ENCODE measurements at regions not wholly inside any gene's neighbourhood (a gene's known extent, or its start where the extent isn't known, plus 50 kb on each side); places are given as distances from the start of the nearest gene placed in this dataset.

DNA sequence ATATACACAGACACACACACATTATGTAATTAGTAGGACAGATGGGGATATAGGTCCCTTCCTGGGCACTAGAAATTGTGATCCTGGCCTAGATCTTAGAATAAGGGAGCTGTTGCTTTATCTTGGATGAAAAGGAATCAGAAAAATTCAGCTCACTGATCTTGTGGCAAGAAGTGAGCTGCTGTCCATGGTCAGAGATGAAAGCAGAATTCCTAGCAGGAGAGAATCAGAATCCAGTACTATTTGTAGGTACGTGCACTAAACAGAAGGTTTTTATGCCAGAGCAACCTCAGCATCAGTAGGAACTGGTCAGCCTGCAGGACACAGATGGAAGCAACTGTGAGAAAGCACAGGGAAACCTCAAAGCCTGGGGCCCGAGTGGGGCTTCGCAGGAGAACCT lies 549.2 kb upstream of the POM121L12 start:
- DNase-seq (ENCODE audit: low read depth), result no peak

DNA sequence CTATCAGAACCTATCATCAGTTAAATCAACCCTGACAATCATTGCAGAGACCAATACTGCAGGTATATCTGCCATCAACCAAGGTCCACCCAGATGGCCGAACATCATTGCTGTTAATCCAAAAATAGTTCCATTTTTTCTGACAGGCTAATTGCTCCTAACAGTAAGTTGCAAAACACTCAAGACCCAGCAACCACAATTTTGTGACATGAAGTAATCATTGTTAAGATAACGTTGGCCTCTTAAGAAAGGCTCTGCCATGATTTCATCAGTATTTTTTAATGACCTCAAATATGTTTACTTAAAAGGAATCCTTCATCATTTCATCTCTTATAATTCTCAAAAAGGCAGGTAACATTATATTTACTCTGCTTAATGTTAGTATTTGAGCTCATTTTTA lies 553.4 kb upstream of the POM121L12 start:
- no peak for DNase-seq (ENCODE audit: low read depth)

DNA sequence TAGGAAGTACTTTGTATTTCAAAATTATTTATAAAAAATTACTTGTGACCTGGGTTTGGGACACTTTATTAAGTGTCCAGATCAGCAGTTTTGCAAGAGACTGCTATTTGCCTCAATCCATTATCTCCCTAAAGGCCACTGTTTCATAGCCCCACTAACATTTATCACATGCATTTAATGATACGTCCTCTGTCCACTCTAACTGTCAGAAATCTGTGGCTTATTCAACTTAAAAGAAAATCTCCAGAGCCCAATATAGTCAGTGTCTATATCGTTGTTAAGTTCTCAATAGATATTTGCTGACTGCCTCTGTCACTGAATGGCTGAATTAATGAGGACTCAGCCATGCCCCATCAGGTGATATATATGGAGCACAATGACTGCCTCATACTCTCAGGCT lies 553.9 kb upstream of the POM121L12 start:
- DNase-seq (ENCODE audit: low read depth), result no peak

DNA sequence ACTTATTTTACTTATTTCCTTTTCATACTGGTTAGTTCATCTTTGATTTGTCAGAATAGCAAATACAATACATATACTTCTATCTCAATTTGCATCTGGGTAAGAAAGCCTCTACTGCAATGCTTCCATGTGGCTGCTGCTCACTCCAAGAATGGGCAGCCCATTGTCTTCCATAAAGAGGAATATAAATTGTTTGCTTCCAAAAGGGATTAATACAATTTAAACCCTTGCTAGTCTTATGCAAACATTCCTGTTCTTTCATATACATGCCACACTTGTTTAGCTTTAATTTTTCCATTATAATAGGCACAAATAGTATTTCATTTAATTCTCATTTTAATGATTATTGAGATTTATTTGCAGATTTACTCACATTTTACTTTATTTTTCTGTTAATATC lies 555.4 kb upstream of the POM121L12 start:
- no peak for DNase-seq (ENCODE audit: low read depth)

DNA sequence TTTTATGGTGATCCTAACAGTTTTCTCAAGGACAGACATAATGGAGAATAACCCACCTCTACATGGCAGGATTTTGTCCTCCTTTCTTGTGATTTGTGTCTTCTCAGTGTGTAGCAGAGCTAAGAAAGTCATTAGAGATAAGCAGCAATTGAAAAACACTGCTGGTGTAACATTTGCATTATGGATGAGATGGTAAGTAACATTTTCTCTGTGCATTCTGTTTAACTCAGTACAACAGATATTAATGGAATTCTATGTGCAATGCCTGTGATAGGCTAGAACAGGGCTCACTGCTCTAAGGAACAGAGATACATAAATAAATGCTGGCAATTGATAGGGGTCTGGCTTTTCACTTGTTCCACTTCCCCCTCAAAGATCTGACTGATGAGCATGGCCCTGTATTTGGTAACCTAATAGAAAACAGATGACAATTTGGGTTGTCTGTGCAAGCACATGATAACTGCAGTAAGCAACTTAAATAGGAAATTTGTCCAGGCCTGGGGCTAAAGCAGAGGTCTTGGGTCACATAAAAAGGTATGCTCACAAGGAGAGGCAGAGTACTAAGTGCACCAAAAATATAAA lies 560.3 kb upstream of the POM121L12 start:
- DNase-seq (ENCODE audit: low read depth), result no peak

DNA sequence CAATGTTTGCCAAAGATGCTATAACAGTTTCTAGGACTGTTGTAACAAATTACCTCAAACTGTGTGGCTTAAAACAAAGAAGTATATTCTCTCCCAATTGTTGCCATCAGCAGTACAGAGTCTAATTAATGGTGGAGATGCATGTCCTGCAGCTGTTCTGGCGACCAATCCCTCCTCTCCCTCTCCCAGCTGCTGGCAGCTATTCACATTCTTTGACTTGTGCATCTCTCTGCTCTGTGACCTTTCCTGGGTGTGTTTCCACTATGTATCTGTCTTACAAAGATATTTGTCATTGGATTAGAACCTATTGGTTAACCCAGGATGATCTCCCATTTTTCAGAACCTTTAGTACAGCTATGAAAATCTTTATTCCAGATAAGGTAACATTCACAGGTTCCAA lies 561.7 kb upstream of the POM121L12 start:
- no peak for DNase-seq (ENCODE audit: low read depth)

GRCh38 chr7:52472006-52472620 lies 563.3 kb upstream of the POM121L12 start:
- DNase-seq (ENCODE audit: low read depth), result no peak

GRCh38 chr7:52465216-52465615 lies 570.2 kb upstream of the POM121L12 start:
- no peak for DNase-seq (ENCODE audit: low read depth)

GRCh38 chr7:52463341-52463740 lies 572.1 kb upstream of the POM121L12 start:
- no peak for DNase-seq (ENCODE audit: low read depth)

- no peak for DNase-seq (ENCODE audit: low read depth)
Observed at GRCh38 chr7:52462474-52462873, 573.0 kb upstream of the POM121L12 start.

DNA sequence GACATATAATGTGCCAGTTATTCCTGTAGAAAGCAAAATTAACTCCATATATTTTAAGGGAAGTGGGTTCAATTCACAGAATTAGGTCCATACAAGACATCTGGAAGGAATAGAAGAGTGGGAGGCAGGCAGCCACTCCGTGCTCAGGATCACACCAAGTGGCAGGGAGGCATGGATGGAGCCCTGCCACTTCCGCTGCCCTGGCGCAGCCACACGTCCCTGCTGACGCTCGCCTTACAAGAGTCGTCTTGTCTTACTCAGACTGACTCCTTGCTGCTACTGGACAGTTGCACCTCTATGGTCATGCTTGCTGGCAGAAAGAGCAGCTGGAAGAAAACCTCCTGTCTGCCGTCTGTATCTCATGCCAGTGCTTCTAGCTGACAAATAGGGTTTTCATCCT lies 579.9 kb upstream of the POM121L12 start:
- no peak for DNase-seq (ENCODE audit: low read depth)

- DNase-seq (ENCODE audit: low read depth), result no peak
Observed at GRCh38 chr7:52450816-52451215, 584.6 kb upstream of the POM121L12 start.

DNA sequence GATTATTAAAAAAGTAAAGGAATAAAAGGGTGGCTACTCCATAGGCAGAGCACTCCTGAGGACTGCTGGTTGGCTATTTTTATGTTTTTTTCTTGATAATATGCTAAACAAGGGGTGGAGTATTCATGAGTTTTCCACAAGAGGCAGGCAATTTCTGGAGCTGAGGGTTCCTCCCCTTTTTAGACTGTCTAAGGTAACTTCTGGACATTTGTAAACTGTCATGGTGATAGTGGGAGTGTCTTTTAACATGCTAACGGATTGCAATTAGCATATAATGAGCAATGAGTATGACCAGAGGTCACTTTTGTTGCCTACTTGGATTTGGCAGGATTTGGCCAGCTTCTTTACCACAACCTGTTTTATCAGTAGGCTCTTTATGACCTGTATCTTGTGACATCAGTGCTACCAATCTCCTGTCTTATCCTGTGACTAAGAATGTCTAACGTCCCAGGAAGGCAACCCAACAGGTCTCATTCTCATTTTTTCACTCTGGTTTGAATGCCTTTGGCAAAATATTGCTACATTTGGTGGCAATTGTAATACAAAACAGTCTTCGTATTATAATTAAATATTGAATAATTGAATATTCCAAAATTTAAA lies 587.8 kb upstream of the POM121L12 start:
- DNase-seq (ENCODE audit: low read depth), result no peak

GRCh38 chr7:52436278-52436677 lies 599.2 kb upstream of the POM121L12 start:
- DNase-seq (ENCODE audit: low read depth), result no peak

GRCh38 chr7:52431082-52431815 lies 604.2 kb upstream of the POM121L12 start:
- no peak for DNase-seq (ENCODE audit: low read depth)

GRCh38 chr7:52423251-52423650 lies 612.2 kb upstream of the POM121L12 start:
- DNase-seq (ENCODE audit: low read depth), result no peak

- no peak for DNase-seq (ENCODE audit: low read depth)
Observed at GRCh38 chr7:52413051-52413450, 622.4 kb upstream of the POM121L12 start.

DNA sequence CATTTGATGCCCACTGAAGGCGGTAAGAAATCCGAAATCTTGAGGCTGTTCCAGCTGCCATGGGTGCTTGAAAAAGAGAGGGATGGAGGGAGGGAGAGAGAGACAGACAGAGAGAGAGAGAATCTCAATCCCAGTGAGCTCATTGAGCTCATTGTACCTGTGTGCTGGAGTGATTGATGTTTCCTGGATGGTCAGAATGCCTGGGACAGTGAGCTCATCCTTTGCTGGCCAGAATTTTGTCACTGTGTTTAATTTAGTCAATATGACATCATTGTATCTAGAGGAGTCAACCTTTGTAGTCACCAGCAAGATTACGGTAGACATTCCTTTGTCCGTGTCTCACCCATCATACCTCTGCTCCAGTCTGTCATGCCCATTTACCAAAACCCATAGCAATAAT lies 625.4 kb upstream of the POM121L12 start:
- no peak for DNase-seq (ENCODE audit: low read depth)

DNA sequence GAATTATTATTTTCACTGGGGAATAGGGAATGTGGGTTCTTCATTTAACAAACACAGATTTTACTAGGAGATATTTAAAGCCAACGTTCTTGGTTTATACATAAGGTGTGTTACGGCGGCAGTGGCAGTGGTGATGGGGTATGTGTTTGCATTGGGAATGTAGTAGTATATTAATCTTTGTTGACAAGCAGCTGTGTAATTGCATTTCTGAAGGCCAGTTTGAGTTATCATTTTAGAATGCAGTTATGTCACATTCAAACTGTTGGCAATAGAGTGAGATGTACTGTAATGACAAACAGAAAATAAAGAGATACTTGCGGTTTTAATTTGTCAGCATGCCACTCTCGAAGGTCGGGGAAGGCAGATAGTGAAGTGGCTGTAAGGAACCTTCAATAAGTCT lies 628.6 kb upstream of the POM121L12 start:
- DNase-seq (ENCODE audit: low read depth), result no peak

GRCh38 chr7:52382731-52383130 lies 652.7 kb upstream of the POM121L12 start:
- no peak for DNase-seq (ENCODE audit: low read depth)

DNA sequence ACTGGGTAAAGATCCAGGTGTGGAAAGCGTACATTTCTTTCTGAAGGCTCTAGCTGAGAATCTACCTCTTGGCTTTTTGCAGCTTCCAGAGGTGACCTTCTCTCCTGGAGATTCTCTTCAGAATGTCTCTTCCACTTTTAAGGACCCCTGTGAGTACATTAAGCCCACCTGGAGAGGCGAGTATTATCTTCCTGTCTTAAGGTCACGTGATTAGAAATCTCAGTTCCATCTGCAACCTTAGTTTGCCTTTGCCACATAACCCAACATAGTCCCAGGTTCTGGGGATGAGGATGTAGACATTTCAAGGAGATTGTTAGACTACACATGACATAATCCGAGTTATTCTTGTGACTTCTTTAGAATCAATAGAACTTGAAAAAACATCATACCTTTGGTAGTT lies 665.5 kb upstream of the POM121L12 start:
- no peak for DNase-seq (ENCODE audit: low read depth)

DNA sequence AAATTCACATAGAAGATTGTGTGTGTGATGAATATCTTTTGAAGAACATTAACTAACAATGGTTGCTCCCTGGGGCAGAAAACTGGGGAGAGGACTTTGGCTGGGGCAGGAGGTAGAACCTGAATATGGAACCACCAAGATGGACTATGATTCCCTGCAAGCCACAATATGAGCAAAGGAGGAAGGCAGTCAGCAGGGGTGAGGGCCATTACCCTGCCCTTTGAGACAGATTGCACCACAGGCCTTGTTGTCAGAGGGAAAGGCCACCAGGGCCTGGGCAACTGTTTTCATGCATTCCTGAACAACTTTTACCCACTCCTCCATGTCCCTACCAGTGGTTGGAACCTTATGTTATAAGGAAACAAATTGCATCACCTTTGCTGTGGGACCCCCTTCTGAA lies 670.1 kb upstream of the POM121L12 start:
- DNase-seq (ENCODE audit: low read depth), result no peak

DNA sequence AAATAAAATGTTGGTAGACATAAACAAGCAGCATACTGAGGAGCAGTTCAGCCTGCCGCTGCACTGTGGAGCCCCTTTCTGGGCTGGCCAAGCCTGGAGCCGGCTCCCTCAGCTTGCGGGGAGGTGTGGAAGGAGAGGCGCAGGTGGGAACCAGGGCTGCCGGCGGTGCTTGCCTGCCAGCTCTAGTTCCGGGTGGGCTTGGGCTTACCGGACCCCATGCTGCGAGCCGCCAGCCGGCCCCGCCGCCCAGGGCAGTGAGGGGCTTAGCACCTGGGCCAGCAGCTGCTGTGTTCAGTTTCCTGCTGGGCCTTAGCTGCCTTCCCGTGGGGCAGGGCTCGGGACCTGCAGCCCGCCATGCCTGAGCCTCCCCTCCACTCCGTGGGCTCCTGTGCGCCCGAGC lies 672.9 kb upstream of the POM121L12 start:
- no peak for DNase-seq (ENCODE audit: low read depth)

All from renal cortical epithelial cell (primary cell).